CD1c-positive myeloid dendritic cell (primary cell): ENCODE measurements at regions not wholly inside any gene's neighbourhood (a gene's known extent, or its start where the extent isn't known, plus 50 kb on each side); places are given as distances from the start of the nearest gene placed in this dataset.
"Not testable (repeated sequence)": the region's sequence is repeated elsewhere in the genome, so short reads cannot be mapped to it uniquely, and the experiment has no call there.

Experiments used
- DNase-seq: peaks from one replicate; pipeline ENCODE4 v3.0.0-alpha.2; 2016; ENCODE audit errors: extremely low spot score

GRCh38 chr14:41549821-41550607 is 56.7 kb upstream of the LRFN5 start:
- no peak for DNase-seq

GRCh38 chr14:41549282-41549681 is 57.4 kb upstream of the LRFN5 start:
- no peak for DNase-seq

- no peak for DNase-seq
These were observed 58.0 kb upstream of the LRFN5 start for GRCh38 chr14:41548666-41549065.

- DNase-seq = no peak
These were observed 65.3 kb upstream of the LRFN5 start for GRCh38 chr14:41541333-41541732.

GRCh38 chr14:41532255-41532654 is 74.4 kb upstream of the LRFN5 start:
- no peak for DNase-seq

- no peak for DNase-seq
These were observed 84.8 kb upstream of the LRFN5 start for GRCh38 chr14:41521891-41522290.

- not testable (repeated sequence) for DNase-seq
These were observed 88.6 kb upstream of the LRFN5 start for GRCh38 chr14:41518030-41518429.

GRCh38 chr14:41506552-41506951 is 100.1 kb upstream of the LRFN5 start:
- no peak for DNase-seq

GRCh38 chr14:41505491-41505890 is 101.2 kb upstream of the LRFN5 start:
- no peak for DNase-seq

- DNase-seq = no peak
These were observed 107.7 kb upstream of the LRFN5 start for GRCh38 chr14:41498959-41499358.

- no peak for DNase-seq
These were observed 116.4 kb upstream of the LRFN5 start for GRCh38 chr14:41490323-41490722.

GRCh38 chr14:41489315-41489972 is 117.2 kb upstream of the LRFN5 start:
- DNase-seq = no peak

- DNase-seq = no peak
These were observed 118.3 kb upstream of the LRFN5 start for GRCh38 chr14:41488401-41488800.

GRCh38 chr14:41482861-41483260 is 123.8 kb upstream of the LRFN5 start:
- DNase-seq = no peak

GRCh38 chr14:41476526-41476925 is 130.2 kb upstream of the LRFN5 start:
- no peak for DNase-seq

- no peak for DNase-seq
These were observed 145.3 kb upstream of the LRFN5 start for GRCh38 chr14:41461380-41461779.

- no peak for DNase-seq
These were observed 149.3 kb upstream of the LRFN5 start for GRCh38 chr14:41457393-41457792.

GRCh38 chr14:41449066-41449465 is 157.6 kb upstream of the LRFN5 start:
- DNase-seq = no peak

- no peak for DNase-seq
These were observed 160.7 kb upstream of the LRFN5 start for GRCh38 chr14:41446008-41446407.

GRCh38 chr14:41423503-41423902 is 183.2 kb upstream of the LRFN5 start:
- no peak for DNase-seq

- not testable (repeated sequence) for DNase-seq
These were observed 185.4 kb upstream of the LRFN5 start for GRCh38 chr14:41421308-41421707.

- no peak for DNase-seq
These were observed 187.0 kb upstream of the LRFN5 start for GRCh38 chr14:41419709-41420108.

GRCh38 chr14:41418851-41419250 is 187.8 kb upstream of the LRFN5 start:
- DNase-seq = no peak
